ENCODE measurements at regions not wholly inside any gene's neighbourhood (a gene's known extent, or its start where the extent isn't known, plus 50 kb on each side); places are given as distances from the start of the nearest gene placed in this dataset.

DNA sequence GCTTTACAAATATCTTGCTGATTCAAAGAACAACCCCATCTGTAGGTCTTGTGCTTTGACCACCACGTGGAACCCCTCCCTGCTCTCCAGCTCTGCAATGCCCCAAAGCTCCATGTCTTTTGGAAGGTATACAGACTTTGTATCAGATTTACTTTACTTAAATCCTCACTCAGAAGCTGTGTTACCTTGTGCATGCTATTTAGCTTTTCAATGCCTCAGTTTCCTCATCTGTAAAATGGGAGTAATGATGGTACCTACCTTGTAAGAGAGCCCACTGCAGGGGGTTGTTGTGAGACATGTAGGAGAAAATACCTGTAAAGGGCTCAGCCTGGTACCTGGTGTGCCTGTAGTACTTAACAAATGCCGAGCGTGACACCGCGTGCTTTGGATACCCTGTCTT lies 200.2 kb upstream of the CHD6 start:
- Histone ChIP-seq H3K4me3 (no peak overlapping the region), H3K4me1 (no peaks in the 10 kb centered on the region), H3K36me3 (no peaks in the 10 kb centered on the region), H3K9me3 (replicated peaks) (peaks cover 14% of the 10 kb centered on the region), H3K27me3 (ENCODE audit: low read depth) (peaks cover 11% of the 10 kb centered on the region), H3K27ac (replicated peaks) (no peak overlapping the region)
- no peak for DNase-seq
- intact Hi-C loops (cut with micrococcal nuclease): no loop called here
- TF ChIP-seq, protein P1, sequence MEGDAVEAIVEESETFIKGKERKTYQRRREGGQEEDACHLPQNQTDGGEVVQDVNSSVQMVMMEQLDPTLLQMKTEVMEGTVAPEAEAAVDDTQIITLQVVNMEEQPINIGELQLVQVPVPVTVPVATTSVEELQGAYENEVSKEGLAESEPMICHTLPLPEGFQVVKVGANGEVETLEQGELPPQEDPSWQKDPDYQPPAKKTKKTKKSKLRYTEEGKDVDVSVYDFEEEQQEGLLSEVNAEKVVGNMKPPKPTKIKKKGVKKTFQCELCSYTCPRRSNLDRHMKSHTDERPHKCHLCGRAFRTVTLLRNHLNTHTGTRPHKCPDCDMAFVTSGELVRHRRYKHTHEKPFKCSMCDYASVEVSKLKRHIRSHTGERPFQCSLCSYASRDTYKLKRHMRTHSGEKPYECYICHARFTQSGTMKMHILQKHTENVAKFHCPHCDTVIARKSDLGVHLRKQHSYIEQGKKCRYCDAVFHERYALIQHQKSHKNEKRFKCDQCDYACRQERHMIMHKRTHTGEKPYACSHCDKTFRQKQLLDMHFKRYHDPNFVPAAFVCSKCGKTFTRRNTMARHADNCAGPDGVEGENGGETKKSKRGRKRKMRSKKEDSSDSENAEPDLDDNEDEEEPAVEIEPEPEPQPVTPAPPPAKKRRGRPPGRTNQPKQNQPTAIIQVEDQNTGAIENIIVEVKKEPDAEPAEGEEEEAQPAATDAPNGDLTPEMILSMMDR (IDR thresholded peaks at IDR 0.05; ENCODE audit: borderline replicate concordance): no peak

DNA sequence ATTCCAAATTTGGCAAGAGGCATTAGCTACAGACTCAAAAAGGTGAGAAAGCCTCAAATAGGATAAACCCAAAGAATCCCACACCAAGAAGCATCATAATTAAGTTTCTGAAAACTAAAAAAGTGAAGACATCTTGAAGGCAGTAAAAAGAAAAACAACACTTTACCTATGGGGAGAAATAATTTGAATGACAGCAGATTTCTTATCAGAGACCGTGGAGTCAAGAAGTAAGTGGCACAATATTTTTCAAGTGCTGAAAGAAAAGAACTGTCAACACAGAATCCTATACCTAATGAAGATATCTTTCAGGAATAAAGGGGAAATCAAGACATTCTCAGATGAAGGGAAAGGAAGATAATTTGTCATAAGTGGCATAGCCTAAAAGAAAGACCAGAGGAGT lies 193.3 kb upstream of the CHD6 start:
- H3K27ac ChIP-seq (replicated peaks): no peak overlapping the region
- no peak overlapping the region for H3K4me3 ChIP-seq
- peaks cover 4% of the 10 kb centered on the region for H3K27me3 ChIP-seq (ENCODE audit: low read depth)
- no peaks in the 10 kb centered on the region for H3K36me3 ChIP-seq
- H3K9me3 ChIP-seq (replicated peaks): peaks cover 33% of the 10 kb centered on the region
- DNase-seq: no peak
- no peaks in the 10 kb centered on the region for H3K4me1 ChIP-seq
- intact Hi-C loops (cut with micrococcal nuclease): no loop called here
- TF ChIP-seq, protein P1 (IDR thresholded peaks at IDR 0.05; ENCODE audit: borderline replicate concordance): no peak

DNA sequence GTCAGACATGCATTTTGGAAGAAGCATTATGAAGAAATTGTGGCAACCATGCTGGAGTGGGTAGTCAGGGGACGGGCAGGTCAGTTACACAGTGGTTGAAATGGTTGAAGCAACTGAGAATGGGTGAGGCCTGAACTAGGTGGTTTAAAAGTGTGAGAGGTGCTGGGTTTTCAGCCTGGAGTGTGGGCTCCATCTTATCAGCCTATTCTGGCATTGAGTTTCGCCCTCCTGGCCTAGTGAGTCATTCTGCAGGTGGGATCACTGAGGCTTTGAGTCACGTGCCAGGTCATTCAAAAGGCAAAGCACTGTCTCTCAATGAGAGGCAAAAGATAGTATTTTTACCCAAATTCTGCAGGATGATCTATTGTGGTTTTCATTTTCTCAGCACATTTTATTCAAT lies 181.9 kb upstream of the CHD6 start:
- Histone ChIP-seq H3K27me3 (ENCODE audit: low read depth) (peaks cover 28% of the 10 kb centered on the region), H3K4me3 (no peak overlapping the region), H3K36me3 (no peaks in the 10 kb centered on the region), H3K4me1 (no peaks in the 10 kb centered on the region), H3K27ac (replicated peaks) (no peak overlapping the region), H3K9me3 (replicated peaks) (no peaks in the 10 kb centered on the region)
- DNase-seq: no peak
- intact Hi-C loops (cut with micrococcal nuclease): no loop called here
- TF ChIP-seq, protein P1 (IDR thresholded peaks at IDR 0.05; ENCODE audit: borderline replicate concordance): no peak

DNA sequence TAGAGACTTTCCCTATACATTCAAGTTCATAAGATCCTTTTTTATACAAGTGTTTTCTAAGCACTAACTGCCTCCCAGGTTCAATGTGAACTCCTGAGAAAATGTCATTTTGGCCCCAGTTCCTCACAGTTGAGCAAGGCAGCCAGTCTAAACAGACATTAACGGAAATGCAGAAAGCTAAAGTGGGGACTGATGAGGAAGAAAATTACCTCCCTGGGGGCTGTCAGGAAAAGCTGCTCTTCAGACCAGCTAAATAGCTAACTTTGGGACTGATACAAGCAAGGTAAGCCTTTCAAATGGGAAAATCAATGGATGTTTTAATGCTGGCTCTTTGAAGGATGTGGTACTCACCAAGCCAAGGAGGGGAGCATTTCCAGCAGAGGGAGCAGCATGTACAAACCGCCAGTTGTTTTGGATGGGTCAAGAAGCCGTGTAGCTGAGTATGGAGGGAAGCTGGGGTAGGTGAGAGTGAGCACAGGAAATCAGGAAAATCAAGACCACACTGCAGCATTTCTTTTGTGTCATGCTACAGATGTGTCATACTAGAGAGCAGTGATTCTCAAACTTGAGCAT lies 180.8 kb upstream of the CHD6 start:
- no peak for DNase-seq
- no peak overlapping the region for H3K27ac ChIP-seq (replicated peaks)
- intact Hi-C loops (cut with micrococcal nuclease): no loop called here
- no peaks in the 10 kb centered on the region for H3K9me3 ChIP-seq (replicated peaks)
- no peaks in the 10 kb centered on the region for H3K4me1 ChIP-seq
- no peaks in the 10 kb centered on the region for H3K36me3 ChIP-seq
- TF ChIP-seq, protein P1 (IDR thresholded peaks at IDR 0.05; ENCODE audit: borderline replicate concordance): no peak
- H3K4me3 ChIP-seq: no peak overlapping the region
- peaks cover 28% of the 10 kb centered on the region for H3K27me3 ChIP-seq (ENCODE audit: low read depth)

DNA sequence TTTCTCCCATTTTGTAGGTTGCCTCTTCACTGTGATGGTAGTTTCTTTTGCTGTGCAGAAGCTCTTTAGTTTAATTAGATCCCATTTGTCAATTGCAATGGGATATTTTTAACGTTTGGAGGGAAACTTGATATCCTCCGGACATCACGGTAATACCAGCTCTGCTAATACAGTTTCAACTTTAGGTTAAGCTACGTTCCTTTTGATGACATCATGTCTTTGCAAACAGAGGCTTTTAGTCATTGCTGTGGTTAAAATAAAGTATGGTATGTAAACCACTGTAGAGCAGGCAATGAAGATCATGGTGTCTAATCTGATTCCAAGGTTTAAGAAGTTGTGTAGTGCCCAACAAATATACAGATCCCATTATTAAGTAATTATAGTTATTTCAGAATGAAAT lies 168.0 kb upstream of the CHD6 start:
- Histone ChIP-seq H3K27ac (replicated peaks) (no peak overlapping the region), H3K36me3 (no peaks in the 10 kb centered on the region), H3K27me3 (ENCODE audit: low read depth) (peaks cover 29% of the 10 kb centered on the region), H3K4me3 (no peak overlapping the region), H3K4me1 (no peaks in the 10 kb centered on the region), H3K9me3 (replicated peaks) (peaks cover 13% of the 10 kb centered on the region)
- intact Hi-C loops (cut with micrococcal nuclease): no loop called here
- TF ChIP-seq, protein P1 (IDR thresholded peaks at IDR 0.05; ENCODE audit: borderline replicate concordance): no peak
- no peak for DNase-seq
